ENCODE measurements at regions not wholly inside any gene's neighbourhood (a gene's known extent, or its start where the extent isn't known, plus 50 kb on each side); places are given as distances from the start of the nearest gene placed in this dataset.

DNA sequence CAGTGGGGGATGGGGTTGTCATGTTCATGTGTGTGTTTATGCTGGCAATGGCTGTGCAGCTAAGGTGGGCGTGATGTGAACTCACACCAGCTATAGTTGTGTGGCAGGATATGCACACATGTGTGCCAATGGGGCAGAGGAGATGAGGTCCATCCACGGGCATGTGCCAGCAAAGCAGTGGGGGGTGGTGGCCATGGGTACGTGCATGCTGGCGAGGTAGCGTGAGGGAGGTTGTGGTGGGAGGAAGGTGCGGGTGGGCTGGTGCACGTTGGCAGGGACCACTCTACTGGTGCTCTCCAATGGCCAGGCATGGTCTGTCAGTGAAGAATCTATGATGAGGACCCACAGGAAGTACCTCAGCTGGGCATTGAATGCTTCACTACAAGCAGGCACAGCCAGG is 567.5 kb upstream of the SORCS1 start:
- Histone ChIP-seq H3K4me1 (no peaks in the 10 kb centered on the region), H3K27ac (no peak overlapping the region), H3K36me3 (ENCODE audit: low read depth, missing control alignments) (no peaks in the 10 kb centered on the region), H3K27me3 (no peaks in the 10 kb centered on the region), H3K4me3 (no peak overlapping the region), H3K9me3 (peaks cover 3% of the 10 kb centered on the region)
- intact Hi-C loops (cut with DNase I; ENCODE audit: low total_unique reads): no loop called here
- 92 to 95% methylated on average over 7 of the region's 7 CpGs for WGBS, 2 donors
- DNase-seq: no peak
- TF ChIP-seq POLR2A (IDR thresholded peaks at IDR 0.05): no peak
- TF ChIP-seq, protein P1, sequence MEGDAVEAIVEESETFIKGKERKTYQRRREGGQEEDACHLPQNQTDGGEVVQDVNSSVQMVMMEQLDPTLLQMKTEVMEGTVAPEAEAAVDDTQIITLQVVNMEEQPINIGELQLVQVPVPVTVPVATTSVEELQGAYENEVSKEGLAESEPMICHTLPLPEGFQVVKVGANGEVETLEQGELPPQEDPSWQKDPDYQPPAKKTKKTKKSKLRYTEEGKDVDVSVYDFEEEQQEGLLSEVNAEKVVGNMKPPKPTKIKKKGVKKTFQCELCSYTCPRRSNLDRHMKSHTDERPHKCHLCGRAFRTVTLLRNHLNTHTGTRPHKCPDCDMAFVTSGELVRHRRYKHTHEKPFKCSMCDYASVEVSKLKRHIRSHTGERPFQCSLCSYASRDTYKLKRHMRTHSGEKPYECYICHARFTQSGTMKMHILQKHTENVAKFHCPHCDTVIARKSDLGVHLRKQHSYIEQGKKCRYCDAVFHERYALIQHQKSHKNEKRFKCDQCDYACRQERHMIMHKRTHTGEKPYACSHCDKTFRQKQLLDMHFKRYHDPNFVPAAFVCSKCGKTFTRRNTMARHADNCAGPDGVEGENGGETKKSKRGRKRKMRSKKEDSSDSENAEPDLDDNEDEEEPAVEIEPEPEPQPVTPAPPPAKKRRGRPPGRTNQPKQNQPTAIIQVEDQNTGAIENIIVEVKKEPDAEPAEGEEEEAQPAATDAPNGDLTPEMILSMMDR (IDR thresholded peaks at IDR 0.05): no peak

DNA sequence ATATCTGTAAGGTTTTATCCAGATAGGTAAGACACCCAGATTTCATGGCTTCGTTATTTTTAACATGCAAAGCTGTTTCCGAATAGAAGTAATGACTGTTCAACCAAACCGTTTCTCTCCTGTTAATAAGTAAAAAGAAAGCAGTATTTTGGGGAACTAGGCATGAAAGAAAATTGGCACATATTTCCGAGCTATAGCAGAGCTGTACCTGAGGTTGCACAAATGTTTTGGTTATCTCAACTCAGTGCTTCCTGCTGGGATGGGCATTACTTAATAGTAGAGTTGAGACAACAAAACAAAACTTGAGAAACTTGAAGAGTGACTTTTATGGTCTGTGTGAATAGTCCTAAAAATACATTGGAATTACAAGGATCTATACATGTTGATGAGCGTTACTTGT is 564.3 kb upstream of the SORCS1 start:
- DNase-seq: no peak
- Histone ChIP-seq H3K4me3 (no peak overlapping the region), H3K36me3 (ENCODE audit: low read depth, missing control alignments) (no peaks in the 10 kb centered on the region), H3K9me3 (no peaks in the 10 kb centered on the region), H3K27me3 (no peaks in the 10 kb centered on the region), H3K27ac (no peak overlapping the region), H3K4me1 (no peaks in the 10 kb centered on the region)
- WGBS, 2 donors: 70 to 73% methylated on average over 5 of the region's 5 CpGs
- TF ChIP-seq, protein P1 (IDR thresholded peaks at IDR 0.05): no peak
- no peak for TF ChIP-seq POLR2A (IDR thresholded peaks at IDR 0.05)
- intact Hi-C loops (cut with DNase I; ENCODE audit: low total_unique reads): no loop called here

DNA sequence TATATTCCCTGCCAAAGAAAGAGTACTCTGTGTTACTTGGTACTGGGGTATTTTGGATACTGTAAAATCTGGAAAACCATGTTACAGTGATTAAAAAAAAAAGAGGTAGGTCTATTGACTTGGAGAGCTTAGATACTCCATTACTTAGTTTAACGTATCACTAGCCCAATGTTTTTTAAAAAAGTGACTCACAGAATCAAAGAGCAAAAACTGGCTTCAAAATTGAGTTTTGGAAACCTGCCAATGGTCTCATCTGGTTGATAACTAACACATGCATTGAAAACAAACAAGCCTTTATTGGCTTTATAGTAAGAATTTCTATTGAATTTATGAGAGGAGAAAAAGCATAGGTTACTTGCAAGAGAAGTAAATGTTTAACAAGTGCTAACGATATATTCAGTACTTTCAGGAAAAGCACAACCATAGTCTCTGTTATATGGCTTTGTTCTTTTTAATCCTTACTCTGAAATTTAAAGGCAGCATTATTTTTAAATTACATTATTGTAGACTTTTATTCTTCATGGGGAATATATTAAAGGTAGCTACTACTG is 563.3 kb upstream of the SORCS1 start:
- 37 to 52% methylated on average over 2 of the region's 2 CpGs for WGBS, 2 donors
- no peaks in the 10 kb centered on the region for H3K27me3 ChIP-seq
- H3K9me3 ChIP-seq: no peaks in the 10 kb centered on the region
- intact Hi-C loops (cut with DNase I; ENCODE audit: low total_unique reads): no loop called here
- H3K4me1 ChIP-seq: no peaks in the 10 kb centered on the region
- DNase-seq: no peak
- TF ChIP-seq, protein P1 (IDR thresholded peaks at IDR 0.05): no peak
- TF ChIP-seq POLR2A (IDR thresholded peaks at IDR 0.05): no peak
- no peak overlapping the region for H3K27ac ChIP-seq
- no peaks in the 10 kb centered on the region for H3K36me3 ChIP-seq (ENCODE audit: low read depth, missing control alignments)
- H3K4me3 ChIP-seq: no peak overlapping the region

DNA sequence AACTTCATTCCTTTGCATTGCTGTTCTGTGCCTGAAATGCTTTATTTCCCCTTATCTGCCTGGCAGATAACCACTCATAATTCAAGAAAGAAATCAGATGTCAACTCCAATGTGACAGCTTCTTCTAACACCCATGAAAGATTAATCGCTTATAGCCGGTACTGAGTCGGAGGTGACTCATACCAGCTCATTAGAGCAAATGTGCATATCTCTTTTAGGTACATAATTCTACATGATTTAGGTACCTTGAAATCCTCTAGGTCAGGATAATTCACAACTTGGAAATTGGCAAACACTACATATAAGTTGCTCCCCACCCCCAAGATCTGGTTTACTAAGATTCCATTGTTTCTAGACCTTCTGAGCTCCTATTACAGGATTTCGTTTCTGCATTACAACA is 554.4 kb upstream of the SORCS1 start:
- Histone ChIP-seq H3K36me3 (ENCODE audit: low read depth, missing control alignments) (no peaks in the 10 kb centered on the region), H3K4me3 (no peak overlapping the region), H3K4me1 (no peaks in the 10 kb centered on the region), H3K27ac (no peak overlapping the region), H3K27me3 (no peaks in the 10 kb centered on the region), H3K9me3 (no peaks in the 10 kb centered on the region)
- WGBS, 2 donors: 66 to 69% methylated on average over 4 of the region's 4 CpGs
- TF ChIP-seq, protein P1 (IDR thresholded peaks at IDR 0.05): no peak
- no peak for TF ChIP-seq POLR2A (IDR thresholded peaks at IDR 0.05)
- no peak for DNase-seq
- intact Hi-C loops (cut with DNase I; ENCODE audit: low total_unique reads): no loop called here

DNA sequence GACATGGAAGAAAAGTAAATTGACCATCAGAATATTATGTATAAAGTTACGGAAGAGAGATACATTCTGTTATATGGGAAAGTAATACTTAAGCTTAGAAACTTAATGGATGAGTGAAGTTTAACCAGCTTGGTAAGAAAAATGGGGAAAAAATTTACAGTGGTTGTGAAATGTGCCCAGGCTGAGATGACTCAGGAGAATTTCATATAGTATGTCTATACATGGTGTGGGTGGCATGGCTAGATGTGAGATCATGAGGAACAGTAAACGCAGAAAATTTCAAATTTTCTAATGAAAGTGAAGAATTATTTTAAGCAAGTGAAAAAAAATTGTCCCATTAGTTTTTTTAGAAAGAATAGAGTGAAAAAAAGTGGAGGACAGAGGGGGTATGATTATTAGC is 552.5 kb upstream of the SORCS1 start:
- no peak for TF ChIP-seq POLR2A (IDR thresholded peaks at IDR 0.05)
- TF ChIP-seq, protein P1 (IDR thresholded peaks at IDR 0.05): no peak

More for the DNA sequence above, 552.5 kb upstream of the SORCS1 start:
- intact Hi-C loops (cut with DNase I; ENCODE audit: low total_unique reads): no loop called here
- 92 to 93% methylated on average over 2 of the region's 2 CpGs for WGBS, 2 donors
- Histone ChIP-seq H3K4me1 (no peaks in the 10 kb centered on the region), H3K36me3 (ENCODE audit: low read depth, missing control alignments) (no peaks in the 10 kb centered on the region), H3K4me3 (no peak overlapping the region), H3K9me3 (no peaks in the 10 kb centered on the region), H3K27me3 (no peaks in the 10 kb centered on the region), H3K27ac (no peak overlapping the region)
- no peak for DNase-seq

Measured in testis (tissue), 2 donors.